ENCODE measurements at regions not wholly inside any gene's neighbourhood (a gene's known extent, or its start where the extent isn't known, plus 50 kb on each side); places are given as distances from the start of the nearest gene placed in this dataset.

GRCh38 chr12:111222523-111222922 lies 146.4 kb downstream of the PHETA1 start:
- Mint-ChIP-seq H3K4me3 (ENCODE audit: unreplicated experiment) (no peak overlapping the region), H3K9me3 (ENCODE audit: unreplicated experiment) (no peaks in the 10 kb centered on the region), H3K4me1 (ENCODE audit: low read depth, unreplicated experiment) (no peaks in the 10 kb centered on the region), H3K27me3 (ENCODE audit: insufficient read depth, unreplicated experiment) (peaks cover 5% of the 10 kb centered on the region), H3K36me3 (ENCODE audit: insufficient read depth, unreplicated experiment) (no peaks in the 10 kb centered on the region), H3K27ac (ENCODE audit: unreplicated experiment) (no peak overlapping the region)
- Histone ChIP-seq H3K4me1 (no peaks in the 10 kb centered on the region), H3K9me3 (no peaks in the 10 kb centered on the region), H3K4me3 (ENCODE audit: low read depth, low read length) (no peak overlapping the region), H3K27me3 (replicated peaks; ENCODE audit: control insufficient read depth, insufficient read depth, low read length) (no peaks in the 10 kb centered on the region), H3K36me3 (ENCODE audit: control insufficient read depth, insufficient read depth, low read length) (no peaks in the 10 kb centered on the region)
- ChIA-PET POLR2A (no interaction called here), CTCF (no interaction called here)
- no TSS peak for BruUV-seq (replicated peaks)
- no peak for TF ChIP-seq CTCF (IDR thresholded peaks at IDR 0.05; ENCODE audit: insufficient read depth in 1 of 2, low read depth in 1 of 2, low read length in 1 of 2, severe bottlenecking in 1 of 2, unreplicated experiment in 1 of 2)
- intact Hi-C loops (cut with micrococcal nuclease; ENCODE audit: unreplicated experiment), result no loop called here
- no peak for DNase-seq

GRCh38 chr12:111222027-111222414 lies 146.9 kb downstream of the PHETA1 start:
- Mint-ChIP-seq H3K27ac (ENCODE audit: unreplicated experiment) (no peak overlapping the region), H3K4me3 (ENCODE audit: unreplicated experiment) (no peak overlapping the region), H3K27me3 (ENCODE audit: insufficient read depth, unreplicated experiment) (peaks cover 5% of the 10 kb centered on the region), H3K36me3 (ENCODE audit: insufficient read depth, unreplicated experiment) (no peaks in the 10 kb centered on the region), H3K9me3 (ENCODE audit: unreplicated experiment) (no peaks in the 10 kb centered on the region), H3K4me1 (ENCODE audit: low read depth, unreplicated experiment) (no peaks in the 10 kb centered on the region)
- no peak overlapping the region for H3K4me3 ChIP-seq (ENCODE audit: low read depth, low read length)
- H3K36me3 ChIP-seq (ENCODE audit: control insufficient read depth, insufficient read depth, low read length), result no peaks in the 10 kb centered on the region
- intact Hi-C loops (cut with micrococcal nuclease; ENCODE audit: unreplicated experiment), result no loop called here
- DNase-seq, result no peak
- ChIA-PET POLR2A (no interaction called here), CTCF (no interaction called here)
- TF ChIP-seq CTCF (IDR thresholded peaks at IDR 0.05; ENCODE audit: insufficient read depth in 1 of 2, low read depth in 1 of 2, low read length in 1 of 2, severe bottlenecking in 1 of 2, unreplicated experiment in 1 of 2), result no peak
- BruUV-seq (replicated peaks), result no TSS peak
- H3K4me1 ChIP-seq, result no peaks in the 10 kb centered on the region
- no peaks in the 10 kb centered on the region for H3K27me3 ChIP-seq (replicated peaks; ENCODE audit: control insufficient read depth, insufficient read depth, low read length)
- no peaks in the 10 kb centered on the region for H3K9me3 ChIP-seq

GRCh38 chr12:111221062-111222026 lies 147.6 kb downstream of the PHETA1 start:
- no peak for DNase-seq
- TF ChIP-seq CTCF (IDR thresholded peaks at IDR 0.05; ENCODE audit: insufficient read depth in 1 of 2, low read depth in 1 of 2, low read length in 1 of 2, severe bottlenecking in 1 of 2, unreplicated experiment in 1 of 2), result no peak
- Mint-ChIP-seq H3K27me3 (ENCODE audit: insufficient read depth, unreplicated experiment) (peaks cover 5% of the 10 kb centered on the region), H3K4me1 (ENCODE audit: low read depth, unreplicated experiment) (no peaks in the 10 kb centered on the region), H3K4me3 (ENCODE audit: unreplicated experiment) (no peak overlapping the region), H3K27ac (ENCODE audit: unreplicated experiment) (no peak overlapping the region), H3K9me3 (ENCODE audit: unreplicated experiment) (no peaks in the 10 kb centered on the region), H3K36me3 (ENCODE audit: insufficient read depth, unreplicated experiment) (no peaks in the 10 kb centered on the region)
- intact Hi-C loops (cut with micrococcal nuclease; ENCODE audit: unreplicated experiment), result no loop called here
- Histone ChIP-seq H3K27me3 (replicated peaks; ENCODE audit: control insufficient read depth, insufficient read depth, low read length) (no peaks in the 10 kb centered on the region), H3K4me1 (no peaks in the 10 kb centered on the region), H3K4me3 (ENCODE audit: low read depth, low read length) (no peak overlapping the region), H3K36me3 (ENCODE audit: control insufficient read depth, insufficient read depth, low read length) (no peaks in the 10 kb centered on the region), H3K9me3 (no peaks in the 10 kb centered on the region)
- BruUV-seq (replicated peaks), result no TSS peak
- POLR2A ChIA-PET, result no interaction called here
- CTCF ChIA-PET, result interaction anchor here (0.6 kb wide), 1 partner anchor 88 kb away, joined by 3 read pairs; no protein-coding TSS in a partner anchor

All from Caco-2 (cell line).